H9 (cell line): ENCODE measurements at regions not wholly inside any gene's neighbourhood (a gene's known extent, or its start where the extent isn't known, plus 50 kb on each side); places are given as distances from the start of the nearest gene placed in this dataset.

ENCODE experiments used
- DNase-seq: peaks from one replicate; pipeline ENCODE4 v3.0.0-alpha.2; 2017
- H2AFZ ChIP-seq: one replicate; pipeline ENCODE4 v1.6.1; 2013; ENCODE audit warnings: mild to moderate bottlenecking, low read length, control low read depth, moderate library complexity
- H2AK5ac ChIP-seq: 2 replicates; pipeline ENCODE4 v1.6.1; 2013; ENCODE audit warnings: low read length, control low read depth, mixed read lengths; ENCODE audit not compliant: insufficient read length
- H2BK120ac ChIP-seq: one replicate; pipeline ENCODE4 v1.6.1; 2013; ENCODE audit warnings: low read depth, mild to moderate bottlenecking, low read length, control low read depth, inconsistent platforms; ENCODE audit not compliant: poor library complexity, severe bottlenecking
- H2BK12ac ChIP-seq: 2 replicates; pipeline ENCODE4 v1.6.1; 2013; ENCODE audit warnings: low read length, control low read depth, mixed read lengths, low read depth; ENCODE audit not compliant: insufficient read length
- H2BK15ac ChIP-seq: 2 replicates; pipeline ENCODE4 v1.6.1; 2013; ENCODE audit warnings: low read depth, low read length, control low read depth
- H2BK20ac ChIP-seq: one replicate; pipeline ENCODE4 v1.6.1; 2013; ENCODE audit warnings: low read depth, mild to moderate bottlenecking, low read length, control low read depth, inconsistent platforms; ENCODE audit not compliant: poor library complexity, severe bottlenecking
- H2BK5ac ChIP-seq: 2 replicates; pipeline ENCODE4 v1.6.1; 2013; ENCODE audit warnings: low read length, control low read depth, mixed read lengths; ENCODE audit not compliant: insufficient read length
- H3K14ac ChIP-seq: 2 replicates; pipeline ENCODE4 v1.6.1; 2013; ENCODE audit warnings: low read length, control low read depth; ENCODE audit not compliant: insufficient read depth
- H3K18ac ChIP-seq: 2 replicates; pipeline ENCODE4 v1.6.1; 2013; ENCODE audit warnings: low read depth, mild to moderate bottlenecking, mixed read lengths, low read length, control low read depth; ENCODE audit not compliant: insufficient read length
- H3K23ac ChIP-seq: 2 replicates; pipeline ENCODE4 v1.6.1; 2013; ENCODE audit warnings: low read length, control low read depth, mixed read lengths, low read depth; ENCODE audit not compliant: insufficient read length
- H3K23me2 ChIP-seq: 2 replicates; pipeline ENCODE4 v1.6.1; 2013; ENCODE audit warnings: low read depth, mild to moderate bottlenecking, mixed read lengths, low read length, control low read depth; ENCODE audit not compliant: insufficient read length, poor library complexity, severe bottlenecking
- H3K27ac ChIP-seq: 2 replicates; pipeline ENCODE4 v1.5.1; 2013; ENCODE audit warnings: low read length, control low read depth, mixed read lengths, low read depth; ENCODE audit not compliant: insufficient read length
- H3K27me3 ChIP-seq: 2 replicates; pipeline ENCODE4 v1.6.1; 2013; ENCODE audit warnings: low read length, control low read depth, inconsistent platforms; ENCODE audit not compliant: insufficient read depth
- H3K4ac ChIP-seq: 2 replicates; pipeline ENCODE4 v1.6.1; 2013; ENCODE audit warnings: low read depth, mild to moderate bottlenecking, control low read depth, inconsistent platforms, low read length, moderate library complexity
- H3K4me1 ChIP-seq: 2 replicates; pipeline ENCODE4 v1.6.1; 2013; ENCODE audit warnings: low read length, control low read depth, inconsistent platforms; ENCODE audit not compliant: insufficient read depth
- H3K4me2 ChIP-seq: 2 replicates; pipeline ENCODE4 v1.6.1; 2013; ENCODE audit warnings: low read length, control low read depth, mixed read lengths; ENCODE audit not compliant: insufficient read length, insufficient read depth
- H3K56ac ChIP-seq: 2 replicates; pipeline ENCODE4 v1.6.1; 2013; ENCODE audit warnings: low read depth, mild to moderate bottlenecking, mixed read lengths, low read length, control low read depth; ENCODE audit not compliant: insufficient read length
- H3K79me1 ChIP-seq: 2 replicates; pipeline ENCODE4 v1.6.1; 2013; ENCODE audit warnings: low read depth, mild to moderate bottlenecking, moderate library complexity, low read length, control low read depth, inconsistent platforms; ENCODE audit not compliant: insufficient read depth, poor library complexity, severe bottlenecking
- H3K79me2 ChIP-seq: 2 replicates; pipeline ENCODE4 v1.6.1; 2013; ENCODE audit warnings: low read length, control low read depth, inconsistent platforms; ENCODE audit not compliant: insufficient read depth
- H3K9ac ChIP-seq: 2 replicates; pipeline ENCODE4 v1.6.1; 2013; ENCODE audit warnings: low read length, control low read depth, mixed read lengths; ENCODE audit not compliant: insufficient read length; ENCODE audit errors: extremely low read depth
- H3K9me3 ChIP-seq: one replicate; pipeline ENCODE4 v1.6.1; 2013; ENCODE audit warnings: low read depth, low read length, inconsistent platforms; ENCODE audit not compliant: control insufficient read depth
- H3T11ph ChIP-seq: one replicate; pipeline ENCODE4 v1.6.1; 2013; ENCODE audit warnings: mild to moderate bottlenecking, low read length, control low read depth, inconsistent platforms
- H4K20me1 ChIP-seq: one replicate; pipeline ENCODE4 v1.6.1; 2013; ENCODE audit not compliant: control insufficient read depth, insufficient read length, insufficient read depth
- H4K5ac ChIP-seq: 2 replicates; pipeline ENCODE4 v1.6.1; 2013; ENCODE audit warnings: low read depth, mild to moderate bottlenecking, mixed read lengths, low read length, control low read depth; ENCODE audit not compliant: insufficient read length
- H4K8ac ChIP-seq: replicated peaks from 2 replicates; pipeline ENCODE4 v1.6.1; 2013; ENCODE audit warnings: low read length, control low read depth, mixed read lengths, low read depth; ENCODE audit not compliant: insufficient read length
- H4K91ac ChIP-seq: 2 replicates; pipeline ENCODE4 v1.6.1; 2013; ENCODE audit warnings: low read depth, mild to moderate bottlenecking, moderate library complexity, mixed read lengths, low read length, control low read depth; ENCODE audit not compliant: insufficient read length
- H3K27ac Mint-ChIP-seq, 3 experiments: 2 replicates in 2 of 3; 3 replicates in 1 of 3; pipeline ENCODE4 v1.8.0; 2020 to 2021; ENCODE audit warnings: mixed read lengths in 3 of 3, mild to moderate bottlenecking in 1 of 3, moderate library complexity in 1 of 3
- H3K27me3 Mint-ChIP-seq: 2 replicates; pipeline ENCODE4 v1.8.0; 2021; ENCODE audit warnings: low read depth, mild to moderate bottlenecking, moderate library complexity, mixed read lengths
- H3K36me3 Mint-ChIP-seq, 3 experiments: 2 replicates in 2 of 3; 3 replicates in 1 of 3; pipeline ENCODE4 v1.8.0; 2020 to 2021; ENCODE audit warnings: low read depth in 3 of 3, mixed read lengths in 3 of 3; ENCODE audit not compliant: insufficient read depth in 1 of 3
- H3K4me1 Mint-ChIP-seq, 2 experiments: 2 replicates each; pipeline ENCODE4 v1.8.0; 2020; ENCODE audit warnings: mixed read lengths in 2 of 2
- H3K4me3 Mint-ChIP-seq, 2 experiments: 2 replicates in 1 of 2; 3 replicates in 1 of 2; pipeline ENCODE4 v1.8.0; 2020 to 2021; ENCODE audit warnings: mild to moderate bottlenecking in 2 of 2, mixed read lengths in 2 of 2, moderate library complexity in 1 of 2
- H3K9me3 Mint-ChIP-seq, 2 experiments: 2 replicates in 1 of 2; 3 replicates in 1 of 2; pipeline ENCODE4 v1.8.0; 2020; ENCODE audit warnings: mild to moderate bottlenecking in 2 of 2, mixed read lengths in 2 of 2, moderate library complexity in 1 of 2
- WGBS: extraction: QIAGEN DNeasy Blood & Tissue Kit; methylation state at CpG from one replicate; pipeline ENCODE4 v1.1.7; 2013; ENCODE audit warnings: missing lambda C conversion rate, low lambda C conversion rate, mixed read lengths; ENCODE audit not compliant: insufficient read length; ENCODE audit errors: extremely low coverage; 5-methylcytosine and 5-hydroxymethylcytosine counted together
- TF ChIP-seq, protein P1 (sequence below): fragments of 200-600 bp; sonication (generic); conservative IDR thresholded peaks from 3 replicates; pipeline ENCODE4 v1.8.0; 2021; ENCODE audit warnings: antibody characterized with exemption, mild to moderate bottlenecking

DNA sequence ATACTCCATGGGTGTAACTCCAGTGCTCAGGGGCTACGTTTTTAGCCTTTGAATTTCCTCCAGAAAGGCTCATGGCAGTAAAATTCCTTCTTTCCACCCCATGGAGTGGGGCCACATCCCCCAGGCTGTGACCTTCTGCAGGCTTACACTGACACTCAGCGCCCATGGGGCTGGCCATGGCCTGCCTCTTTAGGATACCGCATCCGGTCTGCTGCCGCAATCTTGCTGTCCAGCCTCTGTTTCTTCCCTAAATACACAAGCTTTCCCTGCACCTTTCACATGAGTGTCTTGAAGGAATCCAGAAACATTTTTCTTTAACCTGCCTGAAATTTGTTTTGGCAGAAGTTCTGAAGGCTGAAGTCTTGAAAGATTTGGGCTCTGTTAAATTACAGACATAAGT is 170.5 kb downstream of the NTMT2 start:
- Histone ChIP-seq H2AFZ (no peak overlapping the region), H2BK15ac (no peak overlapping the region), H4K20me1 (no peaks in the 10 kb centered on the region), H3K4me2 (no peak overlapping the region), H3K27me3 (no peaks in the 10 kb centered on the region), H2AK5ac (no peak overlapping the region), H4K91ac (no peak overlapping the region), H4K5ac (no peak overlapping the region), H3K18ac (no peak overlapping the region), H2BK20ac (no peak overlapping the region), H4K8ac (no peak overlapping the region), H2BK120ac (no peak overlapping the region), H3K56ac (no peak overlapping the region), H3K14ac (no peak overlapping the region), H3K4ac (no peak overlapping the region), H3K23ac (no peak overlapping the region), H3K79me2 (no peaks in the 10 kb centered on the region), H3K79me1 (no peaks in the 10 kb centered on the region), H3K23me2 (no peaks in the 10 kb centered on the region), H2BK5ac (no peak overlapping the region), H3K4me1 (peaks cover 8% of the 10 kb centered on the region; the same call in 1 of the 2 replicates), H2BK12ac (no peak overlapping the region), H3K9ac (no peak overlapping the region), H3K9me3 (no peaks in the 10 kb centered on the region), H3T11ph (no peak overlapping the region), H3K27ac (no peak overlapping the region)
- no peaks in the 10 kb centered on the region for H3K36me3 Mint-ChIP-seq
- H3K4me1 Mint-ChIP-seq: peaks cover 11 to 16% of the 10 kb centered on the region in 2 experiments
- no CpG with 5 or more reads among the region's 5 CpGs for WGBS
- TF ChIP-seq, protein P1, sequence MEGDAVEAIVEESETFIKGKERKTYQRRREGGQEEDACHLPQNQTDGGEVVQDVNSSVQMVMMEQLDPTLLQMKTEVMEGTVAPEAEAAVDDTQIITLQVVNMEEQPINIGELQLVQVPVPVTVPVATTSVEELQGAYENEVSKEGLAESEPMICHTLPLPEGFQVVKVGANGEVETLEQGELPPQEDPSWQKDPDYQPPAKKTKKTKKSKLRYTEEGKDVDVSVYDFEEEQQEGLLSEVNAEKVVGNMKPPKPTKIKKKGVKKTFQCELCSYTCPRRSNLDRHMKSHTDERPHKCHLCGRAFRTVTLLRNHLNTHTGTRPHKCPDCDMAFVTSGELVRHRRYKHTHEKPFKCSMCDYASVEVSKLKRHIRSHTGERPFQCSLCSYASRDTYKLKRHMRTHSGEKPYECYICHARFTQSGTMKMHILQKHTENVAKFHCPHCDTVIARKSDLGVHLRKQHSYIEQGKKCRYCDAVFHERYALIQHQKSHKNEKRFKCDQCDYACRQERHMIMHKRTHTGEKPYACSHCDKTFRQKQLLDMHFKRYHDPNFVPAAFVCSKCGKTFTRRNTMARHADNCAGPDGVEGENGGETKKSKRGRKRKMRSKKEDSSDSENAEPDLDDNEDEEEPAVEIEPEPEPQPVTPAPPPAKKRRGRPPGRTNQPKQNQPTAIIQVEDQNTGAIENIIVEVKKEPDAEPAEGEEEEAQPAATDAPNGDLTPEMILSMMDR: no peak
- H3K27me3 Mint-ChIP-seq: no peaks in the 10 kb centered on the region
- no peak overlapping the region; a peak in 1 of 7 replicates for H3K27ac Mint-ChIP-seq
- no peak overlapping the region for H3K4me3 Mint-ChIP-seq
- no peaks in the 10 kb centered on the region for H3K9me3 Mint-ChIP-seq
- no peak for DNase-seq
